Natural killer cell (primary cell): ENCODE measurements at regions not wholly inside any gene's neighbourhood (a gene's known extent, or its start where the extent isn't known, plus 50 kb on each side); places are given as distances from the start of the nearest gene placed in this dataset.
A peak's percentile ranks its signal among the peaks of the same experiment; 100 is the strongest.
"Not testable (repeated sequence)": the region's sequence is repeated elsewhere in the genome, so short reads cannot be mapped to it uniquely, and the experiment has no call there.

Source experiments
- ATAC-seq, 3 donors: fragments of 150-1000 bp in 2 of 3; fragments of 200-7000 bp in 1 of 3; cut with Tn5 transposase; 1 replicate in 1 of 3; 2 replicates in 2 of 3; pipeline ENCODE4 v1.10.0; 2021; ENCODE audit warnings: mild to moderate bottlenecking in 2 of 3, moderate library complexity in 2 of 3
- DNase-seq, 2 donors: peaks; one replicate each; pipeline versions ENCODE4 v3.0.0 to v3.0.0-alpha.2; 2013 to 2021; ENCODE audit warnings: mixed read lengths in 1 of 2
- H3K27ac ChIP-seq: one replicate; pipeline ENCODE4 v1.5.1; 2013; ENCODE audit warnings: mild to moderate bottlenecking, low read length
- H3K27me3 ChIP-seq: one replicate; pipeline ENCODE4 v1.6.1; 2013; ENCODE audit warnings: low read length; ENCODE audit not compliant: control insufficient read depth, insufficient read depth
- H3K36me3 ChIP-seq: one replicate; pipeline ENCODE4 v1.6.1; 2013; ENCODE audit warnings: low read length; ENCODE audit not compliant: control insufficient read depth, insufficient read depth
- H3K4me1 ChIP-seq: one replicate; pipeline ENCODE4 v1.6.1; 2013; ENCODE audit warnings: low read length; ENCODE audit not compliant: control insufficient read depth, insufficient read depth
- H3K4me3 ChIP-seq: one replicate; pipeline ENCODE4 v1.5.1; 2013; ENCODE audit warnings: low read length
- H3K9me3 ChIP-seq: one replicate; pipeline ENCODE4 v1.6.1; 2013; ENCODE audit warnings: low read length; ENCODE audit not compliant: control insufficient read depth, insufficient read depth
- H3K27ac Mint-ChIP-seq, 2 donors: one replicate each; pipeline ENCODE4 v1.8.0; 2022; ENCODE audit warnings: mild to moderate bottlenecking in 2 of 2, mixed read lengths in 2 of 2, moderate library complexity in 1 of 2
- H3K27me3 Mint-ChIP-seq, 2 donors: one replicate each; pipeline ENCODE4 v1.8.0; 2022; ENCODE audit warnings: low read depth in 2 of 2, mixed read lengths in 2 of 2
- H3K36me3 Mint-ChIP-seq: one replicate; pipeline ENCODE4 v1.8.0; 2022; ENCODE audit warnings: mixed read lengths
- H3K4me1 Mint-ChIP-seq, 2 donors: one replicate each; pipeline ENCODE4 v1.8.0; 2022; ENCODE audit warnings: mixed read lengths in 2 of 2
- H3K4me3 Mint-ChIP-seq: one replicate; pipeline ENCODE4 v1.8.0; 2022; ENCODE audit warnings: mild to moderate bottlenecking, moderate library complexity, mixed read lengths
- H3K9me3 Mint-ChIP-seq, 2 donors: one replicate each; pipeline ENCODE4 v1.8.0; 2022; ENCODE audit warnings: mixed read lengths in 2 of 2
- CTCF ChIP-seq: fragments of 200-600 bp; IDR thresholded peaks from one replicate; pipeline ENCODE4 v1.8.0; 2022; ENCODE audit warnings: antibody characterized with exemption
- WGBS: methylation state at CpG from one replicate; pipeline ENCODE4 v1.1.7; 2013; ENCODE audit warnings: missing lambda C conversion rate; ENCODE audit not compliant: insufficient coverage; 5-methylcytosine and 5-hydroxymethylcytosine counted together
- intact Hi-C: fragments of 100-400 bp; cut with micrococcal nuclease; formaldehyde crosslinking; loops from one replicate; pipeline ENCODE4 v1.14.2; 2022

GRCh38 chr9:97128919-97129318, 90.0 kb upstream of the CTSV start:
- Mint-ChIP-seq H3K27ac (no peak overlapping the region), H3K9me3 (no peaks in the 10 kb centered on the region), H3K27me3 (peaks cover 0 to 14% of the 10 kb centered on the region in 2 donors), H3K36me3 (no peaks in the 10 kb centered on the region), H3K4me1 (no peaks in the 10 kb centered on the region), H3K4me3 (no peak overlapping the region)
- ATAC-seq (no peak), DNase-seq (no peak)
- no peaks in the 10 kb centered on the region for H3K27me3 ChIP-seq
- TF ChIP-seq CTCF, result no peak
- H3K4me1 ChIP-seq, result no peaks in the 10 kb centered on the region
- 93% methylated on average over 3 of the region's 3 CpGs for WGBS
- no peak overlapping the region for H3K4me3 ChIP-seq
- no peaks in the 10 kb centered on the region for H3K9me3 ChIP-seq
- H3K36me3 ChIP-seq, result no peaks in the 10 kb centered on the region
- intact Hi-C loops, result no loop called here
- no peak overlapping the region for H3K27ac ChIP-seq

GRCh38 chr9:97124256-97124655, 85.3 kb upstream of the CTSV start:
- H3K27me3 Mint-ChIP-seq, result peaks cover 0 to 22% of the 10 kb centered on the region in 2 donors
- WGBS, result 83% methylated on average over 3 of the region's 4 CpGs
- intact Hi-C loops, result no loop called here
- Histone ChIP-seq H3K4me1 (no peaks in the 10 kb centered on the region), H3K4me3 (no peak overlapping the region), H3K27ac (no peak overlapping the region), H3K36me3 (no peaks in the 10 kb centered on the region), H3K9me3 (no peaks in the 10 kb centered on the region), H3K27me3 (no peaks in the 10 kb centered on the region)
- H3K9me3 Mint-ChIP-seq, result no peaks in the 10 kb centered on the region
- H3K36me3 Mint-ChIP-seq, result peaks cover 6% of the 10 kb centered on the region
- no peak overlapping the region for H3K27ac Mint-ChIP-seq
- no peak for DNase-seq
- no peaks in the 10 kb centered on the region for H3K4me1 Mint-ChIP-seq
- no peak for ATAC-seq
- H3K4me3 Mint-ChIP-seq, result no peak overlapping the region
- no peak for TF ChIP-seq CTCF

GRCh38 chr9:97110696-97111095, 71.8 kb upstream of the CTSV start:
- 96% methylated on average over 2 of the region's 2 CpGs for WGBS
- no peaks in the 10 kb centered on the region for H3K9me3 Mint-ChIP-seq
- H3K27ac Mint-ChIP-seq, result no peak overlapping the region
- H3K4me1 Mint-ChIP-seq, result no peaks in the 10 kb centered on the region
- Histone ChIP-seq H3K9me3 (no peaks in the 10 kb centered on the region), H3K27ac (no peak overlapping the region), H3K4me3 (no peak overlapping the region), H3K27me3 (no peaks in the 10 kb centered on the region), H3K4me1 (no peaks in the 10 kb centered on the region), H3K36me3 (no peaks in the 10 kb centered on the region)
- no peaks in the 10 kb centered on the region for H3K36me3 Mint-ChIP-seq
- TF ChIP-seq CTCF, result no peak
- no peak for ATAC-seq
- no peak for DNase-seq
- H3K4me3 Mint-ChIP-seq, result no peak overlapping the region
- H3K27me3 Mint-ChIP-seq, result peaks cover 4 to 12% of the 10 kb centered on the region in 2 donors
- intact Hi-C loops, result no loop called here

- WGBS, result 36% methylated on average over 4 of the region's 4 CpGs
- intact Hi-C loops, result no loop called here
- Mint-ChIP-seq H3K9me3 (no peaks in the 10 kb centered on the region), H3K36me3 (no peaks in the 10 kb centered on the region), H3K4me1 (no peaks in the 10 kb centered on the region), H3K27ac (no peak overlapping the region), H3K4me3 (no peak overlapping the region), H3K27me3 (peaks cover 4 to 12% of the 10 kb centered on the region in 2 donors)
- H3K36me3 ChIP-seq, result no peaks in the 10 kb centered on the region
- no peak overlapping the region for H3K4me3 ChIP-seq
- DNase-seq, result peak in 1 of 2 donors; percentile 36
- H3K27me3 ChIP-seq, result no peaks in the 10 kb centered on the region
- TF ChIP-seq CTCF, result no peak
- no peak for ATAC-seq
- H3K9me3 ChIP-seq, result no peaks in the 10 kb centered on the region
- no peak overlapping the region for H3K27ac ChIP-seq
- no peaks in the 10 kb centered on the region for H3K4me1 ChIP-seq
These were observed 70.4 kb upstream of the CTSV start for GRCh38 chr9:97109194-97109811.

GRCh38 chr9:97105220-97105619, 66.3 kb upstream of the CTSV start:
- H3K4me3 Mint-ChIP-seq, H3K27me3 ChIP-seq, H3K9me3 ChIP-seq, H3K36me3 ChIP-seq, H3K9me3 Mint-ChIP-seq, H3K36me3 Mint-ChIP-seq, ATAC-seq, intact Hi-C loops, H3K27ac ChIP-seq, H3K4me3 ChIP-seq, H3K4me1 Mint-ChIP-seq, DNase-seq, H3K4me1 ChIP-seq, H3K27ac Mint-ChIP-seq, H3K27me3 Mint-ChIP-seq: not testable (repeated sequence)
- 86% methylated on average over 1 of the region's 2 CpGs for WGBS
